ENCODE measurements at regions not wholly inside any gene's neighbourhood (a gene's known extent, or its start where the extent isn't known, plus 50 kb on each side); places are given as distances from the start of the nearest gene placed in this dataset.

DNA sequence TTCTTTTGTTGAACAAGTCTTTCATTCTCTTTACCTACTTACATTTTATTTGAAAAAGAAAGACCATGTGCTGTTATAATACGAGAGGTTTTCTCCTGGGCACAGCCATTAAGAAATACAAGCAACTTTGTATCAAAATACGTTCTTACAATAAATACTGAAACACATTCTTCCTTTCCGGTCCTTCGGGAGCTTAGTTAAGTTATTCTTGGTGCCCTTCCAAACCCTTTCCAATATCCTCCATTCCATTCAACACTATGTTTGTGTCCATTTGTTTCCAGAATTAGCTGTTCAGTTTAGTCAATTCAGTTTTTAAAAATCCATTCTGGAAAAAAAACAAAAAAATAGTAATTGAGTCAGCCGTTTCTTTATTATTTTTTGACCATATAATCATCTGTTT, 746.8 kb upstream of the SLC10A2 start:
- no peak for TF ChIP-seq POLR2A (IDR thresholded peaks at IDR 0.05)
- TF ChIP-seq, protein P1, sequence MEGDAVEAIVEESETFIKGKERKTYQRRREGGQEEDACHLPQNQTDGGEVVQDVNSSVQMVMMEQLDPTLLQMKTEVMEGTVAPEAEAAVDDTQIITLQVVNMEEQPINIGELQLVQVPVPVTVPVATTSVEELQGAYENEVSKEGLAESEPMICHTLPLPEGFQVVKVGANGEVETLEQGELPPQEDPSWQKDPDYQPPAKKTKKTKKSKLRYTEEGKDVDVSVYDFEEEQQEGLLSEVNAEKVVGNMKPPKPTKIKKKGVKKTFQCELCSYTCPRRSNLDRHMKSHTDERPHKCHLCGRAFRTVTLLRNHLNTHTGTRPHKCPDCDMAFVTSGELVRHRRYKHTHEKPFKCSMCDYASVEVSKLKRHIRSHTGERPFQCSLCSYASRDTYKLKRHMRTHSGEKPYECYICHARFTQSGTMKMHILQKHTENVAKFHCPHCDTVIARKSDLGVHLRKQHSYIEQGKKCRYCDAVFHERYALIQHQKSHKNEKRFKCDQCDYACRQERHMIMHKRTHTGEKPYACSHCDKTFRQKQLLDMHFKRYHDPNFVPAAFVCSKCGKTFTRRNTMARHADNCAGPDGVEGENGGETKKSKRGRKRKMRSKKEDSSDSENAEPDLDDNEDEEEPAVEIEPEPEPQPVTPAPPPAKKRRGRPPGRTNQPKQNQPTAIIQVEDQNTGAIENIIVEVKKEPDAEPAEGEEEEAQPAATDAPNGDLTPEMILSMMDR (IDR thresholded peaks at IDR 0.05) = no peak

Measured in vagina (tissue), 2 donors.